ENCODE measurements at regions not wholly inside any gene's neighbourhood (a gene's known extent, or its start where the extent isn't known, plus 50 kb on each side); places are given as distances from the start of the nearest gene placed in this dataset.
"Not testable (repeated sequence)": the region's sequence is repeated elsewhere in the genome, so short reads cannot be mapped to it uniquely, and the experiment has no call there.

- no peak for DNase-seq
Measured at GRCh38 chr9:29311221-29311620, 1737.9 kb upstream of the C9orf72 start.

GRCh38 chr9:29312327-29312726 is 1739.0 kb upstream of the C9orf72 start:
- no peak for DNase-seq

- DNase-seq, result no peak
Measured at GRCh38 chr9:29319736-29320513, 1746.6 kb upstream of the C9orf72 start.

GRCh38 chr9:29322240-29322639 is 1749.0 kb upstream of the C9orf72 start:
- DNase-seq, result no peak

- no peak for DNase-seq
Measured at GRCh38 chr9:29325894-29326293, 1752.6 kb upstream of the C9orf72 start.

- DNase-seq, result no peak
Measured at GRCh38 chr9:29332789-29333188, 1759.5 kb upstream of the C9orf72 start.

- no peak for DNase-seq
Measured at GRCh38 chr9:29336281-29336680, 1763.0 kb upstream of the C9orf72 start.

GRCh38 chr9:29339387-29339786 is 1766.1 kb upstream of the C9orf72 start:
- DNase-seq, result no peak

- no peak for DNase-seq
Measured at GRCh38 chr9:29348999-29349398, 1775.7 kb upstream of the C9orf72 start.

GRCh38 chr9:29389421-29389820 is 1816.1 kb upstream of the C9orf72 start:
- no peak for DNase-seq

- no peak for DNase-seq
Measured at GRCh38 chr9:29390859-29391258, 1817.6 kb upstream of the C9orf72 start.

- no peak for DNase-seq
Measured at GRCh38 chr9:29393064-29393463, 1819.8 kb upstream of the C9orf72 start.

GRCh38 chr9:29394855-29395254 is 1821.6 kb upstream of the C9orf72 start:
- no peak for DNase-seq

- DNase-seq, result no peak
Measured at GRCh38 chr9:29397148-29397547, 1823.9 kb upstream of the C9orf72 start.

GRCh38 chr9:29416204-29416603 is 1842.9 kb upstream of the C9orf72 start:
- no peak for DNase-seq

GRCh38 chr9:29422438-29422837 is 1849.2 kb upstream of the C9orf72 start:
- no peak for DNase-seq

GRCh38 chr9:29432191-29432590 is 1858.9 kb upstream of the C9orf72 start:
- no peak for DNase-seq

GRCh38 chr9:29432656-29433055 is 1859.4 kb upstream of the C9orf72 start:
- DNase-seq, result not testable (repeated sequence)

- no peak for DNase-seq
Measured at GRCh38 chr9:29435368-29435767, 1862.1 kb upstream of the C9orf72 start.

GRCh38 chr9:29437526-29437925 is 1864.2 kb upstream of the C9orf72 start:
- DNase-seq, result no peak

GRCh38 chr9:29439961-29440360 is 1866.7 kb upstream of the C9orf72 start:
- no peak for DNase-seq

GRCh38 chr9:29440449-29440848 is 1867.2 kb upstream of the C9orf72 start:
- DNase-seq, result no peak

GRCh38 chr9:29445751-29446150 is 1872.5 kb upstream of the C9orf72 start:
- no peak for DNase-seq

- DNase-seq, result no peak
Measured at GRCh38 chr9:29449306-29449705, 1876.0 kb upstream of the C9orf72 start.

- DNase-seq, result not testable (repeated sequence)
Measured at GRCh38 chr9:29450343-29450875, 1877.1 kb upstream of the C9orf72 start.

Data from T-helper 9 cell (primary cell).